ENCODE measurements at regions not wholly inside any gene's neighbourhood (a gene's known extent, or its start where the extent isn't known, plus 50 kb on each side); places are given as distances from the start of the nearest gene placed in this dataset.

DNA sequence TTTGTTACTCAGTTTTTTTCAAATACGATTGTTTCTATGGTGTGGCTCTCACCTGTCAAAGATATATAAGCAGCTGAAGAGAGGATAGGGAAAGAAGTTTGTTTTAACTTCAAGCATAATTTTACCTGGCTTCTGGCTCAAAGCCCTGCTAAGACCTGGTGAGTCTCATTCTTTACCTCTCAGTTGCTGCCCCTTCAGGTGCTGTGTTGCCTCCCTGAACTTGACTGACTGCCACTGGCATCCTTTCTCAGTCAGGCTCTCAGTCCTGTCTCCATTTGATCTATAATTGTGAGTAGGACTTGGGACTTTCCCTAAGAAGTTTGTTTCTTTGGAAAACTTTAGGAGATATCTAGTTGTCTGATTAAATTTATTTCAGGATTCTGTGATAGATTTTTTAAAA, 249.6 kb downstream of the IZUMO3 start:
- TF ChIP-seq, protein P1, sequence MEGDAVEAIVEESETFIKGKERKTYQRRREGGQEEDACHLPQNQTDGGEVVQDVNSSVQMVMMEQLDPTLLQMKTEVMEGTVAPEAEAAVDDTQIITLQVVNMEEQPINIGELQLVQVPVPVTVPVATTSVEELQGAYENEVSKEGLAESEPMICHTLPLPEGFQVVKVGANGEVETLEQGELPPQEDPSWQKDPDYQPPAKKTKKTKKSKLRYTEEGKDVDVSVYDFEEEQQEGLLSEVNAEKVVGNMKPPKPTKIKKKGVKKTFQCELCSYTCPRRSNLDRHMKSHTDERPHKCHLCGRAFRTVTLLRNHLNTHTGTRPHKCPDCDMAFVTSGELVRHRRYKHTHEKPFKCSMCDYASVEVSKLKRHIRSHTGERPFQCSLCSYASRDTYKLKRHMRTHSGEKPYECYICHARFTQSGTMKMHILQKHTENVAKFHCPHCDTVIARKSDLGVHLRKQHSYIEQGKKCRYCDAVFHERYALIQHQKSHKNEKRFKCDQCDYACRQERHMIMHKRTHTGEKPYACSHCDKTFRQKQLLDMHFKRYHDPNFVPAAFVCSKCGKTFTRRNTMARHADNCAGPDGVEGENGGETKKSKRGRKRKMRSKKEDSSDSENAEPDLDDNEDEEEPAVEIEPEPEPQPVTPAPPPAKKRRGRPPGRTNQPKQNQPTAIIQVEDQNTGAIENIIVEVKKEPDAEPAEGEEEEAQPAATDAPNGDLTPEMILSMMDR (IDR thresholded peaks at IDR 0.05) = no peak
- TF ChIP-seq POLR2A (IDR thresholded peaks at IDR 0.05) = no peak

All from lower leg skin (tissue), 3 donors.